Thoracic aorta (tissue), 2 donors: ENCODE measurements at regions not wholly inside any gene's neighbourhood (a gene's known extent, or its start where the extent isn't known, plus 50 kb on each side); places are given as distances from the start of the nearest gene placed in this dataset.

Experiments
- ATAC-seq: fragments of 150-250 bp; one replicate; pipeline ENCODE4 v1.8.0; 2017; ENCODE audit warnings: low read depth; ENCODE audit not compliant: insufficient number of reproducible peaks, low FRiP score
- DNase-seq: peaks from one replicate; pipeline ENCODE4 v3.0.0-alpha.2; 2020; ENCODE audit warnings: low spot score
- H3K27ac ChIP-seq, 2 donors: fragments of 200-600 bp; sonication (generic); 1 replicate in 1 of 2; 2 replicates in 1 of 2; pipeline ENCODE4 v1.5.1; 2016; ENCODE audit warnings: mild to moderate bottlenecking in 2 of 2, moderate library complexity in 2 of 2
- H3K27me3 ChIP-seq: fragments of 200-600 bp; sonication (generic); replicated peaks from 2 replicates; pipeline ENCODE4 v1.6.0; 2016; ENCODE audit warnings: mild to moderate bottlenecking; ENCODE audit not compliant: insufficient read depth
- H3K36me3 ChIP-seq: fragments of 200-600 bp; sonication (generic); one replicate; pipeline ENCODE4 v1.5.1; 2016
- H3K4me1 ChIP-seq, 2 donors: fragments of 200-600 bp; sonication (generic); 1 replicate in 1 of 2; 2 replicates in 1 of 2; pipeline versions ENCODE4 v1.5.1 to v1.6.0; 2016; ENCODE audit warnings: low read depth in 2 of 2, mild to moderate bottlenecking in 1 of 2; ENCODE audit not compliant: control insufficient read depth in 1 of 2
- H3K4me3 ChIP-seq: fragments of 200-600 bp; sonication (generic); 2 replicates; pipeline ENCODE4 v1.5.1; 2016; ENCODE audit warnings: mild to moderate bottlenecking
- H3K9me3 ChIP-seq: fragments of 200-600 bp; sonication (generic); 2 replicates; pipeline ENCODE4 v1.5.1; 2016
- CTCF ChIP-seq: fragments of 200-600 bp; sonication (generic); IDR thresholded peaks from one replicate; pipeline ENCODE4 v1.5.1; 2019; ENCODE audit warnings: antibody characterized with exemption

GRCh38 chr20:52524861-52525260, 333.3 kb upstream of the ZFP64 start:
- Histone ChIP-seq H3K4me1 (no peaks in the 10 kb centered on the region), H3K36me3 (no peaks in the 10 kb centered on the region), H3K9me3 (no peaks in the 10 kb centered on the region), H3K4me3 (no peak overlapping the region), H3K27ac (no peak overlapping the region), H3K27me3 (no peaks in the 10 kb centered on the region)
- DNase-seq (no peak), ATAC-seq (no peak)
- TF ChIP-seq CTCF, result no peak

- no peaks in the 10 kb centered on the region for H3K9me3 ChIP-seq
- H3K27me3 ChIP-seq, result no peaks in the 10 kb centered on the region
- no peak for TF ChIP-seq CTCF
- no peak overlapping the region for H3K4me3 ChIP-seq
- no peaks in the 10 kb centered on the region for H3K36me3 ChIP-seq
- H3K27ac ChIP-seq, result no peak overlapping the region
- ATAC-seq, result no peak
- DNase-seq, result no peak
- no peaks in the 10 kb centered on the region for H3K4me1 ChIP-seq
Observed at GRCh38 chr20:52518735-52519134, 327.2 kb upstream of the ZFP64 start.

GRCh38 chr20:52515877-52516276, 324.3 kb upstream of the ZFP64 start:
- no peaks in the 10 kb centered on the region for H3K9me3 ChIP-seq
- no peak overlapping the region for H3K4me3 ChIP-seq
- ATAC-seq, result no peak
- no peaks in the 10 kb centered on the region for H3K36me3 ChIP-seq
- H3K4me1 ChIP-seq, result no peaks in the 10 kb centered on the region
- H3K27ac ChIP-seq, result no peak overlapping the region
- no peaks in the 10 kb centered on the region for H3K27me3 ChIP-seq
- no peak for TF ChIP-seq CTCF
- DNase-seq, result no peak

- Histone ChIP-seq H3K9me3 (no peaks in the 10 kb centered on the region), H3K27ac (no peak overlapping the region), H3K36me3 (no peaks in the 10 kb centered on the region), H3K4me1 (no peaks in the 10 kb centered on the region), H3K27me3 (no peaks in the 10 kb centered on the region), H3K4me3 (no peak overlapping the region)
- DNase-seq (no peak), ATAC-seq (no peak)
- no peak for TF ChIP-seq CTCF
Observed at GRCh38 chr20:52500157-52500556, 308.6 kb upstream of the ZFP64 start.

GRCh38 chr20:52497731-52498130, 306.2 kb upstream of the ZFP64 start:
- no peaks in the 10 kb centered on the region for H3K4me1 ChIP-seq
- DNase-seq (no peak), ATAC-seq (no peak)
- no peak overlapping the region for H3K27ac ChIP-seq
- H3K36me3 ChIP-seq, result no peaks in the 10 kb centered on the region
- no peak overlapping the region for H3K4me3 ChIP-seq
- H3K9me3 ChIP-seq, result no peaks in the 10 kb centered on the region
- H3K27me3 ChIP-seq, result no peaks in the 10 kb centered on the region
- no peak for TF ChIP-seq CTCF
